CD4-positive, alpha-beta T cell treated with Interleukin-1 beta for 1 hour (primary cell): ENCODE measurements at regions not wholly inside any gene's neighbourhood (a gene's known extent, or its start where the extent isn't known, plus 50 kb on each side); places are given as distances from the start of the nearest gene placed in this dataset.
A peak's percentile ranks its signal among the peaks of the same experiment; 100 is the strongest.
"Not testable (repeated sequence)": the region's sequence is repeated elsewhere in the genome, so short reads cannot be mapped to it uniquely, and the experiment has no call there.

Experiments
- DNase-seq, 2 donors: peaks; one replicate each; pipeline ENCODE4 v3.0.0-alpha.2; 2020 to 2022

GRCh38 chr2:393711-394696 lies 106.1 kb upstream of the ALKAL2 start:
- peak; percentile 57 to 64 for DNase-seq

GRCh38 chr2:392926-393280 lies 105.0 kb upstream of the ALKAL2 start:
- DNase-seq: no peak

GRCh38 chr2:392181-392925 lies 104.5 kb upstream of the ALKAL2 start:
- DNase-seq: no peak

GRCh38 chr2:391696-392095 lies 103.8 kb upstream of the ALKAL2 start:
- no peak for DNase-seq

GRCh38 chr2:390959-391358 lies 103.1 kb upstream of the ALKAL2 start:
- no peak for DNase-seq

- DNase-seq: not testable (repeated sequence)
Measured at GRCh38 chr2:389985-390384, 102.1 kb upstream of the ALKAL2 start.

GRCh38 chr2:388752-389151 lies 100.9 kb upstream of the ALKAL2 start:
- DNase-seq: not testable (repeated sequence)

- no peak for DNase-seq
Measured at GRCh38 chr2:387980-388421, 100.1 kb upstream of the ALKAL2 start.

GRCh38 chr2:386406-387103 lies 98.7 kb upstream of the ALKAL2 start:
- DNase-seq: no peak

- DNase-seq: no peak
Measured at GRCh38 chr2:385785-386184, 97.9 kb upstream of the ALKAL2 start.

GRCh38 chr2:385061-385460 lies 97.2 kb upstream of the ALKAL2 start:
- no peak for DNase-seq

GRCh38 chr2:383888-384287 lies 96.0 kb upstream of the ALKAL2 start:
- peak in 1 of 2 donors; percentile 17 for DNase-seq

GRCh38 chr2:383178-383577 lies 95.3 kb upstream of the ALKAL2 start:
- no peak for DNase-seq

GRCh38 chr2:382728-383022 lies 94.8 kb upstream of the ALKAL2 start:
- no peak for DNase-seq

GRCh38 chr2:381941-382727 lies 94.2 kb upstream of the ALKAL2 start:
- no peak for DNase-seq

GRCh38 chr2:381181-381580 lies 93.3 kb upstream of the ALKAL2 start:
- DNase-seq: no peak

- DNase-seq: no peak
Measured at GRCh38 chr2:380772-381171, 92.9 kb upstream of the ALKAL2 start.

GRCh38 chr2:380221-380620 lies 92.3 kb upstream of the ALKAL2 start:
- no peak for DNase-seq

- DNase-seq: no peak
Measured at GRCh38 chr2:379778-380177, 91.9 kb upstream of the ALKAL2 start.

- no peak for DNase-seq
Measured at GRCh38 chr2:378364-378763, 90.5 kb upstream of the ALKAL2 start.

GRCh38 chr2:377414-377813 lies 89.5 kb upstream of the ALKAL2 start:
- no peak for DNase-seq

GRCh38 chr2:375956-376307 lies 88.0 kb upstream of the ALKAL2 start:
- DNase-seq: no peak
